Liver (tissue), 6 donors: ENCODE measurements at regions not wholly inside any gene's neighbourhood (a gene's known extent, or its start where the extent isn't known, plus 50 kb on each side); places are given as distances from the start of the nearest gene placed in this dataset.
"Not testable (repeated sequence)": the region's sequence is repeated elsewhere in the genome, so short reads cannot be mapped to it uniquely, and the experiment has no call there.

ENCODE experiments used
- DNase-seq: peaks from one replicate; pipeline ENCODE4 v3.0.0-alpha.2; 2017; ENCODE audit warnings: low spot score
- H3K27ac ChIP-seq, 2 donors: one replicate each; pipeline ENCODE4 v1.7.0; 2013; ENCODE audit warnings: inconsistent platforms in 2 of 2, low read length in 2 of 2, control low read depth in 1 of 2, low read depth in 1 of 2, mild to moderate bottlenecking in 1 of 2
- H3K27me3 ChIP-seq, 4 donors: one replicate each; pipeline versions ENCODE4 v1.6.1 to v1.7.0; 2013; ENCODE audit warnings: low read length in 3 of 4, inconsistent platforms in 1 of 4, mild to moderate bottlenecking in 1 of 4, moderate library complexity in 1 of 4; ENCODE audit not compliant: control insufficient read depth in 4 of 4, insufficient read depth in 4 of 4
- H3K36me3 ChIP-seq, 4 donors: one replicate each; pipeline versions ENCODE4 v1.6.1 to v1.7.0; 2013; ENCODE audit warnings: low read length in 3 of 4, mild to moderate bottlenecking in 3 of 4, low read depth in 1 of 4, moderate library complexity in 1 of 4; ENCODE audit not compliant: control insufficient read depth in 4 of 4, insufficient read depth in 3 of 4
- H3K4me1 ChIP-seq, 4 donors: one replicate each; pipeline versions ENCODE4 v1.6.1 to v1.7.0; 2013; ENCODE audit warnings: low read length in 3 of 4, mild to moderate bottlenecking in 3 of 4, moderate library complexity in 1 of 4; ENCODE audit not compliant: control insufficient read depth in 4 of 4, insufficient read depth in 4 of 4
- H3K4me3 ChIP-seq, 3 donors: one replicate each; pipeline versions ENCODE4 v1.6.1 to v1.7.0; 2013; ENCODE audit warnings: low read length in 3 of 3, control low read depth in 1 of 3, low read depth in 1 of 3, mild to moderate bottlenecking in 1 of 3
- H3K9ac ChIP-seq, 2 donors: one replicate each; pipeline ENCODE4 v1.7.0; 2013; ENCODE audit warnings: low read length in 2 of 2, mild to moderate bottlenecking in 2 of 2, moderate library complexity in 2 of 2, control low read depth in 1 of 2, low read depth in 1 of 2
- H3K9me3 ChIP-seq, 4 donors: one replicate each; pipeline versions ENCODE4 v1.6.1 to v1.7.0; 2013; ENCODE audit warnings: low read length in 3 of 4; ENCODE audit not compliant: control insufficient read depth in 4 of 4
- WGBS: extraction: QIAGEN DNeasy Blood & Tissue Kit; methylation state at CpG from one replicate; pipeline ENCODE4 v1.1.7; 2013; 5-methylcytosine and 5-hydroxymethylcytosine counted together
- donor health status: healthy.
- donor health status: healthy.
- donor health status: healthy.

GRCh38 chr9:42421630-42422029, 238.2 kb downstream of the SPATA31A6 start:
- not testable (repeated sequence) for H3K4me1 ChIP-seq, H3K9ac ChIP-seq, H3K27me3 ChIP-seq, H3K36me3 ChIP-seq, H3K9me3 ChIP-seq, DNase-seq, H3K27ac ChIP-seq, H3K4me3 ChIP-seq
- WGBS = 88% methylated on average over 8 of the region's 8 CpGs

- H3K4me1 ChIP-seq, H3K36me3 ChIP-seq, H3K9ac ChIP-seq, H3K27ac ChIP-seq, H3K9me3 ChIP-seq, H3K4me3 ChIP-seq, H3K27me3 ChIP-seq, DNase-seq: not testable (repeated sequence)
- 55% methylated on average over 4 of the region's 4 CpGs for WGBS
Measured at GRCh38 chr9:42430674-42431615, 247.5 kb downstream of the SPATA31A6 start.

GRCh38 chr9:42431616-42432010, 248.2 kb downstream of the SPATA31A6 start:
- not testable (repeated sequence) for H3K27ac ChIP-seq, DNase-seq, H3K9ac ChIP-seq, H3K4me3 ChIP-seq, H3K4me1 ChIP-seq, H3K9me3 ChIP-seq, H3K36me3 ChIP-seq, H3K27me3 ChIP-seq
- WGBS = 49% methylated on average over 1 of the region's 1 CpG

GRCh38 chr9:42434844-42435714, 251.6 kb downstream of the SPATA31A6 start:
- H3K9ac ChIP-seq, H3K36me3 ChIP-seq, H3K4me3 ChIP-seq, H3K9me3 ChIP-seq, H3K27ac ChIP-seq, DNase-seq, H3K27me3 ChIP-seq, H3K4me1 ChIP-seq: not testable (repeated sequence)
- 65% methylated on average over 15 of the region's 15 CpGs for WGBS

- not testable (repeated sequence) for H3K27me3 ChIP-seq, H3K36me3 ChIP-seq, H3K27ac ChIP-seq, H3K4me3 ChIP-seq, DNase-seq, H3K9me3 ChIP-seq, H3K9ac ChIP-seq, H3K4me1 ChIP-seq
- WGBS = 73% methylated on average over 3 of the region's 4 CpGs
Measured at GRCh38 chr9:42435715-42436342, 252.4 kb downstream of the SPATA31A6 start.

GRCh38 chr9:42437057-42437759, 253.7 kb downstream of the SPATA31A6 start:
- H3K4me1 ChIP-seq, H3K4me3 ChIP-seq, H3K9me3 ChIP-seq, DNase-seq, H3K36me3 ChIP-seq, H3K27me3 ChIP-seq, H3K9ac ChIP-seq, H3K27ac ChIP-seq: not testable (repeated sequence)
- 50% methylated on average over 2 of the region's 6 CpGs for WGBS

DNA sequence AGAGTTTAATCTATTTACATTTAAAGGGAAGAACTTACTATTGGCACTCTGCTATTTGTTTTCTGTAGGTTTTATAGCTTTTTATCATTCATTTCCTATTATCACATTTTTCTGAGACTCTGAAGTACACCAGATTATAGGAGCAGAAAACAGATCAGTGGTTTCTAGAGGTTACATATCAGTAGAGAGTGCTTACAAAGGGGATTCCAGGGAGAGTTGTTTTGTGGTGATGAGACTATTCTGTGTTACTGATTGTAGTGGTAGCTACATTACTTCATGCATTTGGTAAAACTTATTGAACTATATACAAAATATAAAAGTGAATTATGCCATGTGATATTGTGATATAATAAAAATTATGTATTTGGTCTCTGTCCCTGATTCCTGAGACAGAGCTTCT, 259.2 kb downstream of the SPATA31A6 start:
- H3K27ac ChIP-seq, H3K9me3 ChIP-seq: not testable (repeated sequence)

More for the DNA sequence above, 259.2 kb downstream of the SPATA31A6 start:
- not testable (repeated sequence) for DNase-seq, H3K4me3 ChIP-seq, H3K27me3 ChIP-seq, H3K4me1 ChIP-seq, H3K36me3 ChIP-seq, H3K9ac ChIP-seq
